ENCODE measurements at regions not wholly inside any gene's neighbourhood (a gene's known extent, or its start where the extent isn't known, plus 50 kb on each side); places are given as distances from the start of the nearest gene placed in this dataset.
"Not testable (repeated sequence)": the region's sequence is repeated elsewhere in the genome, so short reads cannot be mapped to it uniquely, and the experiment has no call there.

DNA sequence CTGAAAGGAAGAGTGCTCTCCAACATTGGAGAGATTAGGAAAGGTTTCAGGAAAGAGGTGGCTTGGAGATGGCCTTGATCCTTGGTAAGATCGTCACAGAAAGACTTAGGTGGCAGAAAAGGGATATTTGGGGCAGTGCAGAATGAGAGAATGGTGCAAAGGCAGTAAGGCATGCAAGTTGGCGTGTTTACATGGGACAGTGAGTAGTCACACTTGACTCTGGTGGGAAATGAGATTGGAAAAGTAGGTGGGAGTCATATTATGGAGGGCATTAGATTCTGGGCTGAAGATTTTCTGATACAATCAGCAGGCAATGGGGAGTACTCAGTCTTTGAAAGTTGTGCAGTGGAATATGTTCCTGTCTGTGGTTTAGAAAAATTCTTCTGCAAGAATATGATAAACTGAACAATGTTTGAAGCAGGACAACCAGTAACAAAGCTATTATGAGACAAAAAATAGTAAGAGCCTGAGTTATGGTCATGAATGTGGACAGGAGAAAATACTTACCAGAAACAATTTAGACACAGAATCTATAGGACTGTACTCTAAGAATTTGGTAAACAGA lies 76.2 kb upstream of the ANKRD55 start:
- no peak for DNase-seq (ENCODE audit: insufficient read length)
- TF ChIP-seq POLR2A (IDR thresholded peaks at IDR 0.05; ENCODE audit: low read depth, low read length) (no peak), TAF1 (IDR thresholded peaks at IDR 0.05; ENCODE audit: borderline replicate concordance, low read depth, low read length) (no peak), POLR2AphosphoS5 (IDR thresholded peaks at IDR 0.05; ENCODE audit: low read depth, low read length) (no peak)
- no peak for FAIRE-seq

DNA sequence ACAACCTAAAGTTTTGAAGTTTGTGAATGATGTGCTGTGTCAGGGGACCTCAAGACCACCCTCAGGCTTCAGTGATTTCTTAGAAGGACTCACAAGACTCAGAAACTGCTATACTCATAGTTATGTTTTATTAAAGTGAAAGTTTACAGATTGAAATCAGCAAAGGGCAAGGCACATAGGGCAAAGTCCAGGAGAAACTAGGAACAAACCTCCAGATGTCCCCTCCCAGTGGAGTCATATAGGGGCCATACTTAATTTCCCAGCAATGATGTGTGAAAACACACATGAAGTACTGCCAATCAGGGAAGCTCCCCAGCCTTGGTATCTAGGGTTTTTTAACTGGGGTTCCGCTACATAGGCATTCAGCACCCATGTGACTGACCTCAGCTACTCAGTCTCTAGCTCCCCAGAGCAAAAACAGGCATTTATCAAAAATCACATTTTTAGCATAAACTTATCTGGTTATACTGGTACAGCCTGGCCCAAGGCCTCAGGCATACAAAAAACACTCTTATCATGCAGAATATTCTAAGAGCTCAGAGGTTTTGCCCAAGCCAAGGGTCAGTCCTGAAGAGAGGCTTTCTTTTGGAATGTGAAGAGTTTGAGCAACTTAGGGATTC lies 74.7 kb upstream of the ANKRD55 start:
- TF ChIP-seq TAF1 (IDR thresholded peaks at IDR 0.05; ENCODE audit: borderline replicate concordance, low read depth, low read length) (no peak), POLR2A (IDR thresholded peaks at IDR 0.05; ENCODE audit: low read depth, low read length) (no peak), POLR2AphosphoS5 (IDR thresholded peaks at IDR 0.05; ENCODE audit: low read depth, low read length) (no peak)
- FAIRE-seq = no peak
- no peak for DNase-seq (ENCODE audit: insufficient read length)

DNA sequence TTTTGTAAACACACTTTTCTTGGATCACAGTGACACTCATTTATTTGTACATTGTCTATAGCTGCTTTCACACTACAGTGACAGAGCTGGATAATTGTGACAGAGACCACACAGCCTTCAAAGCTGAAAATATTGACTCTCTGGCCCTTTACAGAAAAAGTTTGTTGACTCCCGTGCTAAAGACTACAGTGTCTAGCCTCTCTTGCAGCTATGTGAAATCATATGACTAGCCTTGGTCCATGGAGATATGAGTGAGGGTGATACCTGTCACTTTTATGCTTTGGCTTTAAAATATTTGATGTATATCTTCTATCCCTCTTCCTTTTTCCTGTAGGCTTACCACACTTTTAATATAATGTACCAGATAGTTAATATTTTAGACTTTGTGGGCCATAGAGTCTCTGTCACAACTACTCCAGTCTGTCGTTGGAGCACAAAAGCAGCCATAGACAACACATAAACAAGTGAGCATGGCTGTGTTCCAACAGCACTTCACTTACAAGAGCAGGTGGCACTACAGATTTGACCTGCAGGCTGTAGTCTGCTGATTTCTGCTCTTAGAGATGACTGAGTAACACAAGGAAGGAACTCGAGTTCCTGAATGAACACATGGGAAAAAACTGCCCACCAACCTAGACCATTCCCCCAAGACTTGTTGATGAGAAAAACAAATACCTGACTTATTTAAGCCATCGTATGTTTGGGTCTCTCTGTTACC lies 73.5 kb upstream of the ANKRD55 start:
- FAIRE-seq (no peak), DNase-seq (ENCODE audit: insufficient read length) (no peak)
- no peak for TF ChIP-seq TAF1 (IDR thresholded peaks at IDR 0.05; ENCODE audit: borderline replicate concordance, low read depth, low read length)
- no peak for TF ChIP-seq POLR2AphosphoS5 (IDR thresholded peaks at IDR 0.05; ENCODE audit: low read depth, low read length)
- TF ChIP-seq POLR2A (IDR thresholded peaks at IDR 0.05; ENCODE audit: low read depth, low read length) = no peak

DNA sequence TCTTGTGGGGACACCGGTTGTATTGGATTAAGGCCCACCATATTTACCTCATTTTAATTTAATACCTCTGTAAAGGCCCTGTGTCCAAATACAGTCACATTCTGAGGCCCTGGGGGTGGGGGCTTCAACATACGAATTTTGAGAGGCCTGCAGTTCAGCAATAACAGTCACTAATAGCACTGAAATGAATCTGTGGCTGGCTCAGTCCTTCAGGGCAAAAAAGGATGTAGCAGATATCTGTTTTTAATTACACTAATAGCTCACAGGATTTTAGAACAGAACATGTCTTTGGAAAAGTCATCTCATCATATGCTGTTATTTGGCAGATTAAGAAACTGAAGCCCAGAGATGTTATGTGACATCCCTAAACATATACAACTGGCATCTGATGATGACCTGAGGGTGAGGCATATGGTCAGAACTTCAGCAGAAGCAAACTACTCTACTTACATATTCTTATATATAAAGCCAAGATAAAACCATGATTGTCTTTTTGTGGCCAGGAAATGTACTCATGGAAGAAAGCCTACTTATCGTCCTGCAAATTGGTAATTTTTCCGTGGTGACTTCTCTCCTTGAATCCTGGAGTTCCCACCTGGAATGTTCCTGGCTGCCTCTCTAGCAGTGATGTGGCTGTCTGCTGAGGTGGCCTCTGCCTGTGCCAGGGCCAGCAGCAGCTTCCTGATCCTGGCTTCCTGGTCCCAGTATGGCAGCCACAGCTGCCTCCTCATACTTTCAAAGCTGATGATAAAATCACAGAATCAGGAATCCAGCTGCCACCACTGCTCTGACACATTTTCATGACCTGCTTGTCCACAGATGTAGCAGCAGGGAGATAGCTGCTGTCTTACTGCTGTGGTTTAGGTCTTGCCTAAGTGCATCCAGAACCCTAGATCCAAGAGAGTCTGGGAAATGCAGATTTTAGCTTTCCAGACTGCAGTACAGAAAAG lies 72.1 kb upstream of the ANKRD55 start:
- TF ChIP-seq POLR2A (IDR thresholded peaks at IDR 0.05; ENCODE audit: low read depth, low read length) (no peak), POLR2AphosphoS5 (IDR thresholded peaks at IDR 0.05; ENCODE audit: low read depth, low read length) (no peak), TAF1 (IDR thresholded peaks at IDR 0.05; ENCODE audit: borderline replicate concordance, low read depth, low read length) (no peak)
- DNase-seq (ENCODE audit: insufficient read length) (no peak), FAIRE-seq (no peak)

DNA sequence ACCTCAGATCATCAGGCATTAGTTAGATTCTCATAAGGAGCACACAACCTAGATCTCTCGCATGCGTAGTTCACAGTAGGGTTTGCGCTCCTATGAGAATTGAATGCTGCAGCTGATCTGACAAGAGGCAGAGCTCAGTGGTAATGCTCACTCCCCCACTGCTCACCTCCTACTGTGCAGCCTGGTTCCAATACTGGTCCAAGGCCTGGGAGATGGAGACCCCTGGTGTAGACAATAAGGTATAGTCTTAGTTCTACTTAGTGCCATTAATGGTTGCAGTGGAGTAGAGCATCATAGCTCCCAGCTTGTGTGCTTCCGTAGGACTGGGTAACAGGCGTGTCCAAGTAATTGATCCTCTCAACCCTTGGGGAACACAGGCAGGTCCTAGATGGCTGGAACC lies 70.4 kb upstream of the ANKRD55 start:
- FAIRE-seq (no peak), DNase-seq (ENCODE audit: insufficient read length) (no peak)
- TF ChIP-seq POLR2AphosphoS5 (IDR thresholded peaks at IDR 0.05; ENCODE audit: low read depth, low read length) = no peak
- no peak for TF ChIP-seq POLR2A (IDR thresholded peaks at IDR 0.05; ENCODE audit: low read depth, low read length)
- no peak for TF ChIP-seq TAF1 (IDR thresholded peaks at IDR 0.05; ENCODE audit: borderline replicate concordance, low read depth, low read length)

DNA sequence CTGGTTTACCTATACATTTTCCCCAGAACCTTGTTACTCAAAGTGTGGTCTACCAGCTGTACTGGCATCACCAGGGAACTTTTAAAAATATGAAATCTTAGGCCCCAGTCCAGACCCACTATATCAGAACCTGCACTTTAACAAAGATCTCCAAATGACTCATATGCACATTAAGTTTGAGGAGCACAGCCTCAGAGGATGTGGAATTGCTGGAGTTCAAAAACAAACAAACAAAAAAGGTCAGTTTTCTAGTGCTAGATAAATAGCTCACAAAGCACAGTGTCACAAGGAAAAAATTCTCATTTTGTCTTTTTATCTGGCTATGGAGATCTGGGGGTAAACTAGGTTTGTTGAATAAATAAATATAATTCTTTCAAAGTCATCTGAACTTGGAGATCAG lies 68.9 kb upstream of the ANKRD55 start:
- FAIRE-seq (no peak), DNase-seq (ENCODE audit: insufficient read length) (no peak)
- no peak for TF ChIP-seq POLR2A (IDR thresholded peaks at IDR 0.05; ENCODE audit: low read depth, low read length)
- no peak for TF ChIP-seq POLR2AphosphoS5 (IDR thresholded peaks at IDR 0.05; ENCODE audit: low read depth, low read length)
- no peak for TF ChIP-seq TAF1 (IDR thresholded peaks at IDR 0.05; ENCODE audit: borderline replicate concordance, low read depth, low read length)

DNA sequence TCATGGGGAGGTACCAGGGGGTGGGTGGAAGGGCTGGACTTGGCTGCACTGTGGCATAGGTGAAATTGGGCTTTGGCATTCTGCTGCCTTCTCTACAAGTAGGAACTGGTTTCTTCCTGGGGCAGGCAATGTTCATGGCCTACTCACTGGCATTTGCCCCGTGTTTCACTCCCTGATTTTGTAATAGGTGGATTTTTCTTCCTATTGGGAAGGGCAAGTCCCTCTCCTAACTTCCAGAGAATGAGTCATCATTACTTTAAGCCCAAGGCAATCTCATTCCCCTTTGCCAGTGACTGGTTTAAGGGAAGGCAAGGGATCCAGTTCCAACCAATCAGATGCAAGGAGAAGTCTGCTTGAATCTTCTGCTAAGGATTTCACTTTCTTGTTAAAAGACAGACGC lies 67.9 kb upstream of the ANKRD55 start:
- DNase-seq (ENCODE audit: insufficient read length) (no peak), FAIRE-seq (no peak)
- TF ChIP-seq TAF1 (IDR thresholded peaks at IDR 0.05; ENCODE audit: borderline replicate concordance, low read depth, low read length) = no peak
- TF ChIP-seq POLR2A (IDR thresholded peaks at IDR 0.05; ENCODE audit: low read depth, low read length) = no peak
- no peak for TF ChIP-seq POLR2AphosphoS5 (IDR thresholded peaks at IDR 0.05; ENCODE audit: low read depth, low read length)

DNA sequence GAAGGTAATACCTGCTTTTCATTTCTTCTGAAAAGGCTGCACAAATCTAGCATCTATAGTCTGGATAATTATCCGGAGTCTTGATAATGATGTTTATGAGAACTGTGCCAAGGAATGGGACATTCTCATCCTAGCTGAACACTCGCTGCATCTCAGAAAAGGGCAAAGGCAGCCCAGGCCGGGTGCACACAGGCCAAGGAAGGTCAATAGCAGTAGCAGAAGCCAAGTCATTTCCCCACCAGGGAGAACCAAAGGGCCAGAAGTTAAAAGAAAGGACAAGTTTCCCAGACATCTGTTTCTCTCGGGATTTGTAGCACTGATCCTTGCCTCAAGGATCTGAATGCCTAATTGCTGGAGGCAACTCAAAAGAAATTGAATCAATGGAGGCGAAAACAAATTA lies 66.1 kb upstream of the ANKRD55 start:
- no peak for FAIRE-seq
- TF ChIP-seq TAF1 (IDR thresholded peaks at IDR 0.05; ENCODE audit: borderline replicate concordance, low read depth, low read length) (no peak), POLR2A (IDR thresholded peaks at IDR 0.05; ENCODE audit: low read depth, low read length) (no peak), POLR2AphosphoS5 (IDR thresholded peaks at IDR 0.05; ENCODE audit: low read depth, low read length) (no peak)
- DNase-seq (ENCODE audit: insufficient read length) = no peak

DNA sequence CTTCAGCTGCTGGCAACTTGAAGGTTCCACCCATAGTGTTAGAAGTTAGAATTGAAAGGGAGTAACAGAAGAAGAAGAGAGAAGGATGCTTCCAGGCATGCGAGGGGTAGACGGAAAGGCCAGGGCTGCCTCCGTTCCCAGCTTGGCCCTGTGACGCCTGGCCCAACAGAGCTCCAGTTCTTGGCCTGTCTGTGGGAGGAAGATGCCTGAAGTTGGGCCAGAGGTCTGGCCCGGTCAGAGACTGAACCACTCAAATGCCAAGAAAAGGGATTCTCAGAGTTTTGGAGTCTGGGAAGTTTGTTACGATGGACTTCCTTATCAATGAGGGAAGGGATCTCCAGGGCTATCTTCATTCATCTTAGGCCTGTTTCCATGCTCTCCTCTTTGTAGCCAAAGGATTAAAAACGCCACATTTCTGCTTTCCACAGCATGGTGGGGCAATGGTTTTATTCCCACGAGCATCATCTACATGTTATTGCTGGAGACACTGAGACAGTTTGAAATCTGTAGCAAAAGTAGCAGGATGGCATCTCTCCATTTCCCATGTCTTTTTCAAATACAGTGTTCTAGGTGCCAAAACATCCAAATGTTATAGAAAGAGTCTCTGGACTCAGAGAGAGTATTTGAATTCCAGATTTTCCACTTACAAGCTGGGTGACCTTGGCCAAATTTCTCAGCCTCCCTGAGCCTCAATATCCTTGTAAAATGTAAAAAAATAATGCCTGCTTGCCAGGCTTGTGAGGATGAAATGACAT lies 65.4 kb upstream of the ANKRD55 start:
- FAIRE-seq (no peak), DNase-seq (ENCODE audit: insufficient read length) (no peak)
- TF ChIP-seq TAF1 (IDR thresholded peaks at IDR 0.05; ENCODE audit: borderline replicate concordance, low read depth, low read length) (no peak), POLR2A (IDR thresholded peaks at IDR 0.05; ENCODE audit: low read depth, low read length) (no peak)

DNA sequence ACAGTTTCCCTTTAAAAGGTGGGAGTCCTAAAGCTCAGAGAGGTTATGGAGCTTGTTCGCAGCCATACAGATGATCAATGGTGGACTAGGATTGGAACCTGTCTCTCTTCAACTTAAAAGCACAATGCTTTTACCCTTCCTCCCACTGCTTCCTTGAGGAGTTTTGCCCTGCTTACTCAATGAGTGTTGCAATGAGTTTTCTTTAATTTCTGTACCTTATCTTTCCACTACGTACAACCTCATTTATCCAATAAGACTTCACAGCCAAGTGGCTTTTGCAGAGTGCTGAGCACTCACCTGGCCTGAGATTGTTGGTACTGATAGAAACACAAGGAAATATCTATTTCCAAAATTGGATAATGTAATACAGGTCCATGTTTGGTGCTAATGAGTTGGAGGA lies 64.7 kb upstream of the ANKRD55 start:
- no peak for TF ChIP-seq TAF1 (IDR thresholded peaks at IDR 0.05; ENCODE audit: borderline replicate concordance, low read depth, low read length)
- TF ChIP-seq POLR2A (IDR thresholded peaks at IDR 0.05; ENCODE audit: low read depth, low read length) = no peak
- TF ChIP-seq POLR2AphosphoS5 (IDR thresholded peaks at IDR 0.05; ENCODE audit: low read depth, low read length) = no peak
- FAIRE-seq (no peak), DNase-seq (ENCODE audit: insufficient read length) (no peak)

DNA sequence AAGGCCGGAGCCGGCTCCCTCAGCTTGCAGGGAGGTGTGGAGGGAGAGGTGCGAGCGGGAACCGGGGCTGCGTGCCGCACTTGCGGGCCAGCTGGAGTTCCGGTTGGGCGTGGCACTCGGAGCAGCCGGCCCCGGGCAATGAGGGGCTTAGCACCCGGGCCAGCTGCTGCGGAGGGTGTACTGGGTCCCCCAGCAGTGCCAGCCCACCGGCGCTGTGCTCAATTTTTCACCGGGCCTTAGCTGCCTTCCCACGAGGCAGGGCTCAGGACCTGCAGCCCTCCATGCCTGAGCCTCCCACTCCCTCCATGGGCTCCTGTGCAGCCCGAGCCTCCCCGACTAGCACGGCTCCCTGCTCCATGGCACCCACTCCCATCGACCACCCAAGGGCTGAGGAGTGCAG lies 62.2 kb upstream of the ANKRD55 start:
- DNase-seq (ENCODE audit: insufficient read length); FAIRE-seq: not testable (repeated sequence)
